GM08714 (cell line): ENCODE measurements at regions not wholly inside any gene's neighbourhood (a gene's known extent, or its start where the extent isn't known, plus 50 kb on each side); places are given as distances from the start of the nearest gene placed in this dataset.

Source experiments
- H3K4me3 ChIP-seq: fragments of 200-500 bp; sonication (Bioruptor generic); 2 replicates; pipeline ENCODE4 v1.5.1; 2014; ENCODE audit warnings: mild to moderate bottlenecking, low read length, inconsistent platforms
- ZNF274 ChIP-seq: IDR thresholded peaks from 2 replicates; pipeline ENCODE4 v1.6.1; 2012; ENCODE audit warnings: mild to moderate bottlenecking, low read depth, low read length

DNA sequence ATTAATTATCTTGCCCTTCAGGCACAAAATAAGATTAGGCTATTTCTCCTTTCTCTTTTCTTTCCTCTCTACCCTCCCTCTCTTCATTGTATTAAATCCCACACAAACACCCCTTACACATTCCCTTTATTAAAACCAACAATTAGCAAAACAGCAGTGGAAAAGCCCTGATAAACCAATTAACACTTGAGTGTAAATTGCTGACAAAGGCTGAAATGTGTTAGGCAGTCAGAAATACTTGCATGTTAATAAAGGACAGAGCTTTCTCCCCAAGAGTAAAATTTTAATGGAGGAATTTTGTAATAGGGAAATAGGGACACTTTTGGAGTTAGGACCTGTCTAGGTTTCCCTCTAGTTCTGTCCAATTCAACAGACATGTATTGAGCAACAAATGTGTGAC, 370.9 kb downstream of the MRPS30 start:
- no peak for TF ChIP-seq ZNF274
- no peak overlapping the region for H3K4me3 ChIP-seq

DNA sequence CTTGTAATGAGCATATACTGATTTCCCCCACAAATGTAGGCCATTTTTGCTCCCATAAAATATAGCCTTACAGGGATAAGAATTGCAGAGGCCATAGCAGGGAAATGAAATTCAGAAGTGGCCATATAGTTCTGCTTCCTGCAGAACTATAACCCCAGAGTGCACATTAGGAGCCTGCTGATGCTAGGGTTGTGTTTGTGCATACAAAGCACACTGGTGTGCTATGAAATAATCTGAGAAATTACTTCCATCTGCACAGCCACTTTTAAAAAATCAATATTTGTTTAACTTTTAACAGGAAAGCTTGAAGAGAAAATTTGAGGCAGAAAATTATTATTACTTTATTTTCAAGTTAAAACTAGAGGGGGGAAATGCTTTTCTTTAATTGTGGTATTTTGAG, 380.3 kb downstream of the MRPS30 start:
- no peak overlapping the region for H3K4me3 ChIP-seq
- TF ChIP-seq ZNF274, result no peak

DNA sequence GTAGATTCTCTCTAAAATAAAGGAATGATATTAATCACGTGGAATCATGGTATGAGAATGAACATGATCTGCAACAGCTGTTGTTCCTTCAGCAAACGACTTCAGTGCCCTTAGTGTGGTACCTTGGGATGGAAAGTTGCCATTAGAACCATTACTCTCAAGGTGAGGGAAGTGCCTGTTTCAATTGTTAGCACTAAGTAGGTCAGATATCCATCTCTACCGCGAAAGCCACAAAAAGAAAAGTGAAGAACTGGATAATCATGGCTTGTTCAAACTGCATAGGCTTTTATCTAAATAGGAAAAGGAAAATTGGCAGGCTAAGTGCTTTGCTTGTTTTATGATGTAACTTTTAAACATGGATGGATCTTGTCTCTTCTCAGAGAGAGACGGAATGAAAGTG, 380.7 kb downstream of the MRPS30 start:
- H3K4me3 ChIP-seq, result no peak overlapping the region
- no peak for TF ChIP-seq ZNF274

DNA sequence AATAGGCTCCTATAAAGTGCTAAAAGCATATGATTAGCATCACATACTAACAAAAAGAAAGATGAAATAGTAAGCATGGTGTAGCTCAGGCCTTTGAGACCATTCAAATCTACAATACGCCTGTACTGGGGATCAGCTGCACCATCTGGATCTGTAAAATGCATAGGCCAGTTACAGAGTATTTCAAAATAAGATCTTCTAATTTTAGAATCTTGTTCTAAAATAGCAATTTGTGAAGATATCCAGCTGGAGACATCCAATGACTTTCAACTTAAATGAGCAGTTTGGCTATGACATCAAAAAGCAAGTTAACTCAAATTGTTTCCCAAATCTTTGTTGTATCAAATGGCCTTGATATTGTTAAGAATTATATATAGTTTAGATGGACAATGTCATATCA, 386.3 kb downstream of the MRPS30 start:
- no peak overlapping the region for H3K4me3 ChIP-seq
- no peak for TF ChIP-seq ZNF274
